ENCODE measurements at regions not wholly inside any gene's neighbourhood (a gene's known extent, or its start where the extent isn't known, plus 50 kb on each side); places are given as distances from the start of the nearest gene placed in this dataset.

- TF ChIP-seq MXI1 (IDR thresholded peaks at IDR 0.05; ENCODE audit: borderline replicate concordance, low read depth, low read length) (no peak), RCOR1 (IDR thresholded peaks at IDR 0.05; ENCODE audit: insufficient replicate concordance, low read length) (no peak), MAZ (IDR thresholded peaks at IDR 0.05; ENCODE audit: borderline replicate concordance, low read depth, low read length) (no peak)
Observed at GRCh38 chr5:71829206-71829605, 110.1 kb downstream of the CARTPT start (continued).

GRCh38 chr5:71830681-71831539 lies 111.8 kb downstream of the CARTPT start:
- Histone ChIP-seq H3K4me2 (ENCODE audit: low read depth, low read length) (peak overlapping the region; percentile 2; the same call in 1 of the 2 replicates), H3K9me1 (ENCODE audit: insufficient read depth, low read length) (0 out of 2 replicates have a peak, but pooled peaks cover 2% of the 10 kb centered on the region), H3K14ac (replicated peaks; ENCODE audit: low read depth, low read length) (peak overlapping the region; percentile 0), H2AK5ac (ENCODE audit: low read depth, low read length) (no peak overlapping the region), H4K8ac (ENCODE audit: low read depth in 2 of 2, low read length in 2 of 2) (peak overlapping the region in 1 of 2 experiments; percentile 11; a peak in 1 of 4 replicates), H3K4ac (ENCODE audit: low read depth, low read length) (no peak overlapping the region; the same call in 1 of the 2 replicates), H3K27ac (ENCODE audit: insufficient read depth, low read length) (no peak overlapping the region), H3K36me3 (ENCODE audit: control insufficient read depth, insufficient read depth, low read length) (no peaks in the 10 kb centered on the region), H2BK15ac (ENCODE audit: low read depth, low read length) (no peak overlapping the region), H3K23ac (ENCODE audit: low read depth, low read length) (no peak overlapping the region), H3K9ac (ENCODE audit: low read depth, low read length) (no peak overlapping the region), H4K91ac (ENCODE audit: insufficient read depth, low read depth, low read length) (no peak overlapping the region), H3K9me3 (ENCODE audit: control insufficient read depth, insufficient read depth, low read length) (peaks cover 3% of the 10 kb centered on the region; the same call in 1 of the 2 replicates), H3K4me3 (ENCODE audit: insufficient read depth, low read depth, low read length) (no peak overlapping the region), H3K4me1 (ENCODE audit: control insufficient read depth, insufficient read depth, low read length) (peaks cover 3% of the 10 kb centered on the region), H2BK5ac (ENCODE audit: low read depth, low read length, poor library complexity, severe bottlenecking) (peak overlapping the region; percentile 44), H3K56ac (ENCODE audit: extremely low read depth, insufficient read depth, low read length) (peak overlapping the region; percentile 19; the same call in 1 of the 2 replicates), H2AK9ac (replicated peaks; ENCODE audit: low read depth, low read length, poor library complexity) (peak overlapping the region; percentile 3), H3K18ac (ENCODE audit: low read depth, low read length) (no peak overlapping the region), H3K79me1 (ENCODE audit: low read depth in 1 of 2, low read length in 2 of 2) (no peaks in the 10 kb centered on the region), H2BK20ac (ENCODE audit: low read depth, low read length) (peak overlapping the region; percentile 77; the same call in 1 of the 2 replicates), H2AFZ (replicated peaks; ENCODE audit: low read length, poor library complexity) (peak overlapping the region; percentile 38), H4K20me1 (ENCODE audit: insufficient read depth, low read length) (no peaks in the 10 kb centered on the region), H2BK120ac (ENCODE audit: low read depth, low read length) (peak overlapping the region; percentile 44; the same call in 1 of the 2 replicates), H4K5ac (ENCODE audit: low read depth, low read length) (no peak overlapping the region), H3K27me3 (ENCODE audit: control insufficient read depth, insufficient read depth, low read length) (no peaks in the 10 kb centered on the region)
- no TSS peak for BruUV-seq (replicated peaks)
- CTCF ChIA-PET, result no interaction called here
- peak; percentile 83 for DNase-seq
- intact Hi-C loops (cut with micrococcal nuclease), result no loop called here
- POLR2A ChIA-PET (ENCODE audit: unreplicated experiment), result no interaction called here
- ATAC-seq (ENCODE audit: low read depth), result peak; percentile 89
- in situ Hi-C loops (cut with MboI; ENCODE audit: low sequenced_read_pairs), result no loop called here
- dilution Hi-C loops (cut with HindIII; ENCODE audit: low sequenced_read_pairs, unreplicated experiment), result no loop called here
- no CpG with 5 or more reads among the region's 4 CpGs for WGBS, 2 experiments (ENCODE audit: extremely low coverage in 2 of 2, insufficient read length in 1 of 2)
- no peak for TF ChIP-seq MAFK (IDR thresholded peaks at IDR 0.05; ENCODE audit: low read depth, low read length)
- no peak for TF ChIP-seq CHD1 (IDR thresholded peaks at IDR 0.05; ENCODE audit: low read depth, low read length)
- no peak for TF ChIP-seq CEBPB (IDR thresholded peaks at IDR 0.05; ENCODE audit: low read depth, low read length)
- no peak for TF ChIP-seq CTCF (conservative IDR thresholded peaks at IDR 0.05; ENCODE audit: low read depth, low read length)
- no peak for TF ChIP-seq SMC3 (IDR thresholded peaks at IDR 0.05; ENCODE audit: low read depth, low read length)
- TF ChIP-seq RAD21 (IDR thresholded peaks at IDR 0.05; ENCODE audit: low read length), result no peak
- no peak for TF ChIP-seq MXI1 (IDR thresholded peaks at IDR 0.05; ENCODE audit: borderline replicate concordance, low read depth, low read length)
- TF ChIP-seq ELK1 (IDR thresholded peaks at IDR 0.05; ENCODE audit: borderline replicate concordance, low read depth, low read length), result no peak
- TF ChIP-seq FOS (IDR thresholded peaks at IDR 0.05; ENCODE audit: low read depth, low read length), result no peak
- TF ChIP-seq BHLHE40 (IDR thresholded peaks at IDR 0.05; ENCODE audit: low read depth, low read length), result no peak

Data from IMR-90 (cell line).